GM12878 (cell line): ENCODE measurements at regions not wholly inside any gene's neighbourhood (a gene's known extent, or its start where the extent isn't known, plus 50 kb on each side); places are given as distances from the start of the nearest gene placed in this dataset.

ENCODE experiments used
- ATAC-seq: fragments of 200-7000 bp; cut with Tn5 transposase; 3 replicates; pipeline ENCODE4 v1.9.1; 2020; ENCODE audit warnings: mild to moderate bottlenecking, moderate library complexity
- BruUV-seq: library from RNA; stranded (reverse); fragments of 400-500 nt; replicated peaks from 2 replicates; lab custom pipeline; 2021; lab: Mats Ljungman, UMichigan
- CTCF ChIA-PET: fragments of 300-600 bp; sonication (Branson Sonifier 250); formaldehyde crosslinking; extraction: SDS; loops from one replicate; lab custom pipeline; 2021; ENCODE audit warnings: inconsistent platforms; lab: Yijun Ruan, JAX
- POLR2A ChIA-PET: fragments of 350-600 bp; formaldehyde crosslinking; extraction: SDS; loops from one replicate; lab custom pipeline; 2021; ENCODE audit warnings: inconsistent platforms; lab: Charles Lee
- RAD21 ChIA-PET: fragments of 300-600 bp; sonication (Branson Sonifier 250); formaldehyde crosslinking; loops from one replicate; lab custom pipeline; 2023; ENCODE audit warnings: antibody characterized with exemption; ENCODE audit not compliant: unreplicated experiment; lab: Charles Lee
- SMC1A ChIA-PET: fragments of 300-600 bp; sonication (Branson Sonifier 250); formaldehyde crosslinking; loops from one replicate; lab custom pipeline; 2023; ENCODE audit not compliant: unreplicated experiment, uncharacterized antibody; lab: Charles Lee
- DNase-seq: peaks from one replicate; pipeline ENCODE4 v3.0.0-alpha.2; 2011; ENCODE audit warnings: low read depth, low spot score
- FAIRE-seq: peaks from 3 replicates; lab custom pipeline; 2011; peaks lifted over from hg19 to GRCh38; lab: Jason Lieb, UNC
- H2AFZ ChIP-seq: 2 replicates; pipeline ENCODE4 v1.6.0; 2011; ENCODE audit warnings: low read depth, low read length, control low read depth; ENCODE audit not compliant: control insufficient read depth
- H3K27ac ChIP-seq: 2 replicates; pipeline ENCODE4 v1.5.1; 2011; ENCODE audit warnings: control low read depth; ENCODE audit not compliant: control insufficient read depth, insufficient read depth
- H3K27me3 ChIP-seq, 2 experiments: replicated peaks in 1 of 2; 2 replicates each; pipeline versions ENCODE4 v1.6.0 to v1.6.1; 2011; ENCODE audit warnings: low read length in 1 of 2; ENCODE audit not compliant: control insufficient read depth in 2 of 2, insufficient read depth in 2 of 2
- H3K36me3 ChIP-seq, 2 experiments: 2 replicates each; pipeline ENCODE4 v1.5.1; 2011; ENCODE audit warnings: low read length in 1 of 2; ENCODE audit not compliant: control insufficient read depth in 2 of 2, insufficient read depth in 2 of 2
- H3K4me1 ChIP-seq: 2 replicates; pipeline ENCODE4 v1.6.1; 2011; ENCODE audit warnings: mild to moderate bottlenecking, low read length, moderate library complexity, mixed read lengths; ENCODE audit not compliant: control insufficient read depth, insufficient read depth
- H3K4me2 ChIP-seq: 2 replicates; pipeline ENCODE4 v1.6.0; 2011; ENCODE audit warnings: control low read depth; ENCODE audit not compliant: control insufficient read depth, insufficient read depth
- H3K4me3 ChIP-seq: fragments of 200-600 bp; sonication (generic); 2 replicates; pipeline ENCODE4 v1.5.1; 2016
- H3K79me2 ChIP-seq: 2 replicates; pipeline ENCODE4 v1.6.0; 2011; ENCODE audit warnings: low read length; ENCODE audit not compliant: control insufficient read depth, insufficient read depth
- H3K9ac ChIP-seq: 2 replicates; pipeline ENCODE4 v1.8.0; 2011; ENCODE audit warnings: low read length, control low read depth, mixed read lengths; ENCODE audit not compliant: control insufficient read depth, insufficient read depth
- H3K9me3 ChIP-seq: replicated peaks from 3 replicates; pipeline ENCODE4 v1.5.1; 2011; ENCODE audit warnings: mild to moderate bottlenecking, low read length; ENCODE audit not compliant: control insufficient read depth, insufficient read depth
- H4K20me1 ChIP-seq: 2 replicates; pipeline ENCODE4 v1.6.0; 2011; ENCODE audit not compliant: control insufficient read depth, insufficient read depth
- E2F4 ChIP-seq: IDR thresholded peaks from 2 replicates; pipeline ENCODE4 v1.6.1; 2012; ENCODE audit warnings: low read depth, low read length, improper control_type of control experiment
- REST ChIP-seq: IDR thresholded peaks from 2 replicates; pipeline ENCODE4 v1.6.1; 2012; ENCODE audit warnings: mild to moderate bottlenecking, low read depth, low read length
- WGBS: methylation state at CpG from one replicate; pipeline ENCODE4 v1.1.6; 2016; ENCODE audit warnings: low lambda C conversion rate; ENCODE audit not compliant: insufficient replicate concordance, insufficient coverage; ENCODE audit errors: missing lambda C conversion rate; 5-methylcytosine and 5-hydroxymethylcytosine counted together
- in situ Hi-C: fragments of 300-500 bp; cut with MboI; formaldehyde crosslinking; loops from 9 replicates; pipeline ENCODE4 v1.14.3; 2018; ENCODE audit warnings: mixed read lengths
- intact Hi-C: fragments of 100-400 bp; cut with micrococcal nuclease; formaldehyde crosslinking; loops from one replicate; pipeline ENCODE4 v1.14.2; 2022; ENCODE audit not compliant: unreplicated experiment

- no peak for TF ChIP-seq E2F4
Measured at GRCh38 chr2:165008730-165009315, 53.5 kb upstream of the SLC38A11 start (continued).

GRCh38 chr2:165007161-165007744 is 51.9 kb upstream of the SLC38A11 start:
- Histone ChIP-seq H3K27ac (no peak overlapping the region), H3K36me3 (no peaks in the 10 kb centered on the region), H3K4me1 (no peaks in the 10 kb centered on the region), H3K4me2 (no peak overlapping the region), H4K20me1 (no peaks in the 10 kb centered on the region), H3K4me3 (no peak overlapping the region), H3K27me3 (0 out of 4 replicates have a peak, but pooled peaks cover 0 to 3% of the 10 kb centered on the region in 2 experiments), H3K9me3 (no peaks in the 10 kb centered on the region), H2AFZ (no peak overlapping the region), H3K79me2 (no peaks in the 10 kb centered on the region), H3K9ac (no peak overlapping the region)
- 0% methylated on average over 1 of the region's 1 CpG for WGBS
- no TSS peak for BruUV-seq
- in situ Hi-C loops (no loop called here), intact Hi-C loops (no loop called here)
- ATAC-seq, result no peak
- TF ChIP-seq REST, result no peak
- ChIA-PET CTCF (interaction anchor here (1.1 to 1.8 kb wide), 3 partner anchors 9 to 15 kb away, joined by 3 to 7 read pairs (median 4); no protein-coding TSS in a partner anchor), POLR2A (no interaction called here), RAD21 (no interaction called here), SMC1A (interaction anchor here (1.1 to 1.3 kb wide), 3 partner anchors 9 to 197 kb away, joined by 3 to 5 read pairs (median 4); partner anchors contain the start of gene SCN3A)
- DNase-seq, result no peak
- FAIRE-seq, result no peak
